CD4-positive, alpha-beta memory T cell (primary cell): ENCODE measurements at regions not wholly inside any gene's neighbourhood (a gene's known extent, or its start where the extent isn't known, plus 50 kb on each side); places are given as distances from the start of the nearest gene placed in this dataset.
"Not testable (repeated sequence)": the region's sequence is repeated elsewhere in the genome, so short reads cannot be mapped to it uniquely, and the experiment has no call there.

Experiments
- CTCF ChIA-PET: fragments of 350-600 bp; sonication (Branson Sonifier 250); formaldehyde crosslinking; loops from one replicate; lab custom pipeline; 2021; ENCODE audit warnings: inconsistent platforms; ENCODE audit not compliant: partially characterized antibody; lab: Charles Lee
- POLR2A ChIA-PET: fragments of 350-600 bp; sonication (Branson Sonifier 250); formaldehyde crosslinking; loops from one replicate; lab custom pipeline; 2021; ENCODE audit not compliant: partially characterized antibody; lab: Charles Lee
- DNase-seq, 5 donors: peaks; one replicate each; pipeline versions ENCODE4 v3.0.0 to v3.0.0-alpha.2; 2020 to 2022; ENCODE audit warnings: mixed read lengths in 1 of 5
- H3K27ac ChIP-seq: one replicate; pipeline ENCODE4 v1.7.0; 2013; ENCODE audit warnings: low read depth, low read length
- H3K27me3 ChIP-seq: 2 replicates; pipeline ENCODE4 v1.7.0; 2013; ENCODE audit warnings: mild to moderate bottlenecking, low read length, moderate library complexity; ENCODE audit not compliant: insufficient read depth
- H3K36me3 ChIP-seq: 2 replicates; pipeline ENCODE4 v1.7.0; 2013; ENCODE audit warnings: mild to moderate bottlenecking, low read length, moderate library complexity; ENCODE audit not compliant: insufficient read depth
- H3K4me1 ChIP-seq: 2 replicates; pipeline ENCODE4 v1.7.0; 2013; ENCODE audit warnings: mild to moderate bottlenecking, low read length, moderate library complexity; ENCODE audit not compliant: insufficient read depth
- H3K4me3 ChIP-seq, 2 donors: one replicate each; pipeline ENCODE4 v1.7.0; 2013; ENCODE audit warnings: low read length in 2 of 2, mild to moderate bottlenecking in 1 of 2
- H3K9me3 ChIP-seq, 2 donors: one replicate each; pipeline ENCODE4 v1.7.0; 2013; ENCODE audit warnings: low read length in 2 of 2, control low read depth in 1 of 2; ENCODE audit not compliant: control insufficient read depth in 1 of 2
- H3K27ac Mint-ChIP-seq, 7 donors: one replicate each; pipeline ENCODE4 v1.8.0; 2020 to 2021; ENCODE audit warnings: mixed read lengths in 7 of 7, mild to moderate bottlenecking in 6 of 7, inconsistent platforms in 3 of 7, moderate library complexity in 3 of 7
- H3K27me3 Mint-ChIP-seq, 2 donors: one replicate each; pipeline ENCODE4 v1.8.0; 2020 to 2021; ENCODE audit warnings: mixed read lengths in 2 of 2
- H3K36me3 Mint-ChIP-seq, 2 donors: one replicate each; pipeline ENCODE4 v1.8.0; 2020 to 2021; ENCODE audit warnings: mixed read lengths in 2 of 2, inconsistent platforms in 1 of 2, mild to moderate bottlenecking in 1 of 2
- H3K4me1 Mint-ChIP-seq, 4 donors: one replicate each; pipeline ENCODE4 v1.8.0; 2020 to 2021; ENCODE audit warnings: mixed read lengths in 4 of 4, mild to moderate bottlenecking in 1 of 4
- H3K4me3 Mint-ChIP-seq, 8 donors: one replicate each; pipeline ENCODE4 v1.8.0; 2020 to 2021; ENCODE audit warnings: mixed read lengths in 8 of 8, mild to moderate bottlenecking in 7 of 8, moderate library complexity in 6 of 8, inconsistent platforms in 3 of 8
- H3K9me3 Mint-ChIP-seq, 8 donors: one replicate each; pipeline ENCODE4 v1.8.0; 2020 to 2021; ENCODE audit warnings: mixed read lengths in 8 of 8, mild to moderate bottlenecking in 5 of 8, inconsistent platforms in 3 of 8, moderate library complexity in 1 of 8
- intact Hi-C: fragments of 100-400 bp; cut with micrococcal nuclease; formaldehyde crosslinking; loops from one replicate; pipeline ENCODE4 v1.15.1; 2023

- H3K4me3 ChIP-seq = no peak overlapping the region
- H3K4me1 ChIP-seq = no peaks in the 10 kb centered on the region
- H3K9me3 ChIP-seq = no peaks in the 10 kb centered on the region
- H3K9me3 Mint-ChIP-seq = peaks cover 2 to 21% (median 7%) of the 10 kb centered on the region in 8 donors
- DNase-seq = no peak
- CTCF ChIA-PET = no interaction called here
- no peaks in the 10 kb centered on the region for H3K36me3 ChIP-seq
- POLR2A ChIA-PET = no interaction called here
- intact Hi-C loops = no loop called here
- no peaks in the 10 kb centered on the region for H3K27me3 Mint-ChIP-seq
- no peaks in the 10 kb centered on the region for H3K4me1 Mint-ChIP-seq
- H3K4me3 Mint-ChIP-seq = no peak overlapping the region
- H3K27ac ChIP-seq = no peak overlapping the region
- H3K36me3 Mint-ChIP-seq = no peaks in the 10 kb centered on the region
- no peaks in the 10 kb centered on the region for H3K27me3 ChIP-seq
- H3K27ac Mint-ChIP-seq = no peak overlapping the region
Measured at GRCh38 chr4:92241094-92241493, 62.7 kb upstream of the GRID2 start.

GRCh38 chr4:92246384-92246783 is 57.4 kb upstream of the GRID2 start:
- Mint-ChIP-seq H3K27me3 (no peaks in the 10 kb centered on the region), H3K4me1 (no peaks in the 10 kb centered on the region), H3K9me3 (peaks cover 0 to 13% (median 5%) of the 10 kb centered on the region in 8 donors), H3K27ac (no peak overlapping the region), H3K36me3 (no peaks in the 10 kb centered on the region), H3K4me3 (no peak overlapping the region)
- Histone ChIP-seq H3K9me3 (no peaks in the 10 kb centered on the region), H3K4me1 (no peaks in the 10 kb centered on the region), H3K36me3 (no peaks in the 10 kb centered on the region), H3K4me3 (no peak overlapping the region), H3K27ac (no peak overlapping the region), H3K27me3 (no peaks in the 10 kb centered on the region)
- ChIA-PET POLR2A (no interaction called here), CTCF (no interaction called here)
- intact Hi-C loops = no loop called here
- no peak for DNase-seq

- Histone ChIP-seq H3K4me3 (no peak overlapping the region), H3K9me3 (no peaks in the 10 kb centered on the region), H3K4me1 (no peaks in the 10 kb centered on the region), H3K27ac (no peak overlapping the region), H3K36me3 (no peaks in the 10 kb centered on the region), H3K27me3 (no peaks in the 10 kb centered on the region)
- Mint-ChIP-seq H3K4me3 (no peak overlapping the region), H3K9me3 (peaks cover 0 to 13% (median 8%) of the 10 kb centered on the region in 8 donors), H3K36me3 (no peaks in the 10 kb centered on the region), H3K27ac (no peak overlapping the region), H3K4me1 (no peaks in the 10 kb centered on the region), H3K27me3 (no peaks in the 10 kb centered on the region)
- ChIA-PET CTCF (no interaction called here), POLR2A (no interaction called here)
- intact Hi-C loops = no loop called here
- no peak for DNase-seq
Measured at GRCh38 chr4:92249541-92249940, 54.2 kb upstream of the GRID2 start.

GRCh38 chr4:92251711-92252110 is 52.1 kb upstream of the GRID2 start:
- Mint-ChIP-seq H3K27me3 (no peaks in the 10 kb centered on the region), H3K4me3 (no peak overlapping the region), H3K27ac (no peak overlapping the region), H3K36me3 (no peaks in the 10 kb centered on the region), H3K4me1 (no peaks in the 10 kb centered on the region), H3K9me3 (peaks cover 3 to 24% (median 11%) of the 10 kb centered on the region in 8 donors)
- Histone ChIP-seq H3K27me3 (no peaks in the 10 kb centered on the region), H3K4me3 (no peak overlapping the region), H3K9me3 (no peaks in the 10 kb centered on the region), H3K36me3 (no peaks in the 10 kb centered on the region), H3K4me1 (no peaks in the 10 kb centered on the region), H3K27ac (no peak overlapping the region)
- intact Hi-C loops = no loop called here
- DNase-seq = no peak
- ChIA-PET POLR2A (no interaction called here), CTCF (no interaction called here)

GRCh38 chr4:92252358-92252757 is 51.4 kb upstream of the GRID2 start:
- H3K4me1 Mint-ChIP-seq, H3K4me1 ChIP-seq, H3K4me3 ChIP-seq, intact Hi-C loops, CTCF ChIA-PET, H3K27me3 Mint-ChIP-seq, H3K4me3 Mint-ChIP-seq, H3K9me3 ChIP-seq, H3K36me3 ChIP-seq, H3K27ac ChIP-seq, H3K36me3 Mint-ChIP-seq, POLR2A ChIA-PET, H3K27me3 ChIP-seq, H3K27ac Mint-ChIP-seq, DNase-seq: not testable (repeated sequence)
- H3K9me3 Mint-ChIP-seq = peaks cover 3 to 24% (median 11%) of the 10 kb centered on the region in 8 donors

- no peak overlapping the region for H3K4me3 Mint-ChIP-seq
- no peaks in the 10 kb centered on the region for H3K36me3 Mint-ChIP-seq
- Histone ChIP-seq H3K27me3 (no peaks in the 10 kb centered on the region), H3K9me3 (no peaks in the 10 kb centered on the region), H3K27ac (no peak overlapping the region), H3K4me1 (no peaks in the 10 kb centered on the region), H3K4me3 (no peak overlapping the region), H3K36me3 (no peaks in the 10 kb centered on the region)
- CTCF ChIA-PET = no interaction called here
- no peaks in the 10 kb centered on the region for H3K4me1 Mint-ChIP-seq
- POLR2A ChIA-PET = no interaction called here
- no peak overlapping the region for H3K27ac Mint-ChIP-seq
- no peaks in the 10 kb centered on the region for H3K27me3 Mint-ChIP-seq
- intact Hi-C loops = no loop called here
- no peak for DNase-seq
- H3K9me3 Mint-ChIP-seq = peaks cover 3 to 24% (median 11%) of the 10 kb centered on the region in 8 donors
Measured at GRCh38 chr4:92252846-92253245, 50.9 kb upstream of the GRID2 start.

- no peak overlapping the region for H3K27ac ChIP-seq
- peaks cover 6 to 24% (median 11%) of the 10 kb centered on the region in 8 donors for H3K9me3 Mint-ChIP-seq
- no peaks in the 10 kb centered on the region for H3K4me1 ChIP-seq
- H3K4me3 ChIP-seq = no peak overlapping the region
- DNase-seq = no peak
- POLR2A ChIA-PET = no interaction called here
- no peaks in the 10 kb centered on the region for H3K27me3 ChIP-seq
- no peaks in the 10 kb centered on the region for H3K36me3 ChIP-seq
- no peaks in the 10 kb centered on the region for H3K4me1 Mint-ChIP-seq
- H3K27me3 Mint-ChIP-seq = no peaks in the 10 kb centered on the region
- intact Hi-C loops = no loop called here
- H3K27ac Mint-ChIP-seq = no peak overlapping the region
- CTCF ChIA-PET = no interaction called here
- H3K4me3 Mint-ChIP-seq = no peak overlapping the region
- H3K9me3 ChIP-seq = no peaks in the 10 kb centered on the region
- H3K36me3 Mint-ChIP-seq = no peaks in the 10 kb centered on the region
Measured at GRCh38 chr4:92253550-92253949, 50.2 kb upstream of the GRID2 start.
